Mammary epithelial cell (primary cell): ENCODE measurements at regions not wholly inside any gene's neighbourhood (a gene's known extent, or its start where the extent isn't known, plus 50 kb on each side); places are given as distances from the start of the nearest gene placed in this dataset.

Source experiments
- EZH2 ChIP-seq: IDR thresholded peaks from 2 replicates; pipeline ENCODE4 v1.6.1; 2012; ENCODE audit warnings: low read length, inconsistent platforms, borderline replicate concordance
- TF ChIP-seq, protein P1 (sequence below), 2 donors: IDR thresholded peaks in 1 of 2; conservative IDR thresholded peaks in 1 of 2; 2 replicates each; pipeline ENCODE4 v1.5.1; 2011 to 2012; ENCODE audit warnings: inconsistent platforms in 2 of 2, low read length in 2 of 2, mild to moderate bottlenecking in 2 of 2, control low read depth in 1 of 2, low read depth in 1 of 2; ENCODE audit not compliant: insufficient read depth in 1 of 2; ENCODE audit errors: extremely low read depth in 1 of 2

DNA sequence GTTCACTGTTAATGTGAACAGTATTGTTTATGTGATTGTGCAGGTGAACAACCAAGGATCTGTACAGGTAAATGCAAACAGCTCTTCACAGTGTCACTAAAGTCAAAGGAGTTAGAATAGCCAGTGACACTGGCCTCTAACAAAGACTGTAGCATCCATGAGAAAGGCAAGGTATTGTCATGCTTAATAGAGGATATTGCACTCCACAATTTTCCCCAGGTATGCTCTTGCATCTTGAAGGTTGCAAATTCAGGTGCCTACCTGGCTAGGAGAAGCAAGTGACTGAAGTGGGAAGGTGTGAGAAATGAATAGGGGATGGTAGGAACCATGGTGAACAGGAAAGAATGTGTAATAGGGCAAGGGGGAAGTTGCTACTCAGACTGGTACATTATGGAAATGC is 101.2 kb upstream of the EFNA5 start:
- TF ChIP-seq, protein P1, sequence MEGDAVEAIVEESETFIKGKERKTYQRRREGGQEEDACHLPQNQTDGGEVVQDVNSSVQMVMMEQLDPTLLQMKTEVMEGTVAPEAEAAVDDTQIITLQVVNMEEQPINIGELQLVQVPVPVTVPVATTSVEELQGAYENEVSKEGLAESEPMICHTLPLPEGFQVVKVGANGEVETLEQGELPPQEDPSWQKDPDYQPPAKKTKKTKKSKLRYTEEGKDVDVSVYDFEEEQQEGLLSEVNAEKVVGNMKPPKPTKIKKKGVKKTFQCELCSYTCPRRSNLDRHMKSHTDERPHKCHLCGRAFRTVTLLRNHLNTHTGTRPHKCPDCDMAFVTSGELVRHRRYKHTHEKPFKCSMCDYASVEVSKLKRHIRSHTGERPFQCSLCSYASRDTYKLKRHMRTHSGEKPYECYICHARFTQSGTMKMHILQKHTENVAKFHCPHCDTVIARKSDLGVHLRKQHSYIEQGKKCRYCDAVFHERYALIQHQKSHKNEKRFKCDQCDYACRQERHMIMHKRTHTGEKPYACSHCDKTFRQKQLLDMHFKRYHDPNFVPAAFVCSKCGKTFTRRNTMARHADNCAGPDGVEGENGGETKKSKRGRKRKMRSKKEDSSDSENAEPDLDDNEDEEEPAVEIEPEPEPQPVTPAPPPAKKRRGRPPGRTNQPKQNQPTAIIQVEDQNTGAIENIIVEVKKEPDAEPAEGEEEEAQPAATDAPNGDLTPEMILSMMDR (conservative IDR thresholded peaks at IDR 0.05 in 1 of 2, IDR thresholded peaks at IDR 0.05 in 1 of 2; ENCODE audit: extremely low read depth in 1 of 2, insufficient read depth in 1 of 2, low read depth in 1 of 2, low read length in 2 of 2) = no peak
- TF ChIP-seq EZH2 = no peak
